ENCODE measurements at regions not wholly inside any gene's neighbourhood (a gene's known extent, or its start where the extent isn't known, plus 50 kb on each side); places are given as distances from the start of the nearest gene placed in this dataset.

DNA sequence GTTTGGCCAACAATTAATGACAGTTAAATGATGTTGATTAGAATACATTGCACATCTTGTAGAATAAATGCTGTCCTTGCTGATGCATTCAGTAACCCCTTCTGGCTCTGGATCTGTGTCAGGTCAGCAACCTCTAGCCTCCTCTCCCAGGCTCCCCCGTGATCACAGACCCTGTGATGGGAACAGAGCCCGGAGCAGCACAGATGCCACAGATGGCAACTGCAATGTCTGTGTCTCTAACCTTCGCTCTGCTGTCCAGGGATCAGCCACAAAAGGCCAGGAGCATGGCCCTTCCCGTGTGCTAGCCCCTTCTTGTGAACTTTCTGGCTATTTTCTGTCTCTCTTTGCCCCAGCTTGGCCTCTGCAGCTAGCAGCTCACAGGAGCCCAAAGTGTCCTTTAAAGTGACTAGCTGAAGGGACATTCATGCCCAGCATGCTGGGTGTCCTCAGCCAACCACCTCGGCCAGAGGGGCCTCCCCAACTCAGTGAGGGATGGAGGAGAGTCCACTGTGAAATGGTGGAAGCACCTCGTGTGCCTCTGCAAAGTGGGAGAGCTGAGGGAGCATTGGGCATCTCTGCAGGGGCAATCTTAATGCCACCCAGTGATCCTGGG lies 167.0 kb upstream of the TCERG1L start:
- TF ChIP-seq, protein P1, sequence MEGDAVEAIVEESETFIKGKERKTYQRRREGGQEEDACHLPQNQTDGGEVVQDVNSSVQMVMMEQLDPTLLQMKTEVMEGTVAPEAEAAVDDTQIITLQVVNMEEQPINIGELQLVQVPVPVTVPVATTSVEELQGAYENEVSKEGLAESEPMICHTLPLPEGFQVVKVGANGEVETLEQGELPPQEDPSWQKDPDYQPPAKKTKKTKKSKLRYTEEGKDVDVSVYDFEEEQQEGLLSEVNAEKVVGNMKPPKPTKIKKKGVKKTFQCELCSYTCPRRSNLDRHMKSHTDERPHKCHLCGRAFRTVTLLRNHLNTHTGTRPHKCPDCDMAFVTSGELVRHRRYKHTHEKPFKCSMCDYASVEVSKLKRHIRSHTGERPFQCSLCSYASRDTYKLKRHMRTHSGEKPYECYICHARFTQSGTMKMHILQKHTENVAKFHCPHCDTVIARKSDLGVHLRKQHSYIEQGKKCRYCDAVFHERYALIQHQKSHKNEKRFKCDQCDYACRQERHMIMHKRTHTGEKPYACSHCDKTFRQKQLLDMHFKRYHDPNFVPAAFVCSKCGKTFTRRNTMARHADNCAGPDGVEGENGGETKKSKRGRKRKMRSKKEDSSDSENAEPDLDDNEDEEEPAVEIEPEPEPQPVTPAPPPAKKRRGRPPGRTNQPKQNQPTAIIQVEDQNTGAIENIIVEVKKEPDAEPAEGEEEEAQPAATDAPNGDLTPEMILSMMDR (conservative IDR thresholded peaks at IDR 0.05; ENCODE audit: low read depth) = no peak
- H3K27ac ChIP-seq = no peak overlapping the region
- POLR2A ChIA-PET (ENCODE audit: low non-redundant PET) = no interaction called here
- CTCF ChIA-PET = interaction anchor here (0.8 kb wide), 1 partner anchor 394 kb away, joined by 3 read pairs; no protein-coding TSS in a partner anchor
- DNase-seq (ENCODE audit: low spot score) = no peak

- TF ChIP-seq, protein P1 (conservative IDR thresholded peaks at IDR 0.05; ENCODE audit: low read depth) = no peak
- CTCF ChIA-PET = no interaction called here
Observed at GRCh38 chr10:131480066-131480465, 168.5 kb upstream of the TCERG1L start.

GRCh38 chr10:131480861-131481260 lies 169.3 kb upstream of the TCERG1L start:
- no peak overlapping the region for H3K27ac ChIP-seq
- TF ChIP-seq, protein P1 (conservative IDR thresholded peaks at IDR 0.05; ENCODE audit: low read depth) = no peak
- ChIA-PET POLR2A (ENCODE audit: low non-redundant PET) (no interaction called here), CTCF (interaction anchor here (0.6 to 0.9 kb wide), 2 partner anchors 27 to 75 kb away, joined by 3 read pairs; no protein-coding TSS in a partner anchor)
- no peak for DNase-seq (ENCODE audit: low spot score)

More at GRCh38 chr10:131480066-131480465, 168.5 kb upstream of the TCERG1L start:
- POLR2A ChIA-PET (ENCODE audit: low non-redundant PET) = no interaction called here
- no peak overlapping the region for H3K27ac ChIP-seq
- no peak for DNase-seq (ENCODE audit: low spot score)

- TF ChIP-seq, protein P1 (conservative IDR thresholded peaks at IDR 0.05; ENCODE audit: low read depth) = no peak
- CTCF ChIA-PET = no interaction called here
- POLR2A ChIA-PET (ENCODE audit: low non-redundant PET) = no interaction called here
- no peak overlapping the region for H3K27ac ChIP-seq
- no peak for DNase-seq (ENCODE audit: low spot score)
Observed at GRCh38 chr10:131485732-131486131, 174.2 kb upstream of the TCERG1L start.

DNA sequence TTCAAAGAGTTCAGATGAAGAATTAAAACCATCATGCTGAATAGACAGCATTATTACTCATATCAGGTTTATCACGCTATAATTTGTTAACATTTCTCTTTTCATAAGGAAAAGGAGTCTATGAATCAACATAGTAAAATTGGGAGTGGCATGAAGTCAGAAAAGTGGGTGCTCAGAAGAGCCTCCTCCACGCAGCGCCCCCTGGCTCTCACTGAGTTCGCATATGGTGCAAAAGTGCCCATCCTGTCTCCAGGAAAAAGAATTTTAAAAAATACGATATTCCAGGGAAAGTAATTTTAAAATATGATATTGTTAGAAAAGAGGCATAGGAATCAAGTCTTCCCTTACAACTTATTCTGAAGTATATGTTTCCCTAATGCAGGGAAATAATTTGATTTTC lies 176.3 kb upstream of the TCERG1L start:
- no peak overlapping the region for H3K27ac ChIP-seq
- ChIA-PET POLR2A (ENCODE audit: low non-redundant PET) (no interaction called here), CTCF (interaction anchor here (0.6 kb wide), 1 partner anchor 33 kb away, joined by 5 read pairs; no protein-coding TSS in a partner anchor)
- TF ChIP-seq, protein P1 (conservative IDR thresholded peaks at IDR 0.05; ENCODE audit: low read depth) = no peak
- DNase-seq (ENCODE audit: low spot score) = no peak

DNA sequence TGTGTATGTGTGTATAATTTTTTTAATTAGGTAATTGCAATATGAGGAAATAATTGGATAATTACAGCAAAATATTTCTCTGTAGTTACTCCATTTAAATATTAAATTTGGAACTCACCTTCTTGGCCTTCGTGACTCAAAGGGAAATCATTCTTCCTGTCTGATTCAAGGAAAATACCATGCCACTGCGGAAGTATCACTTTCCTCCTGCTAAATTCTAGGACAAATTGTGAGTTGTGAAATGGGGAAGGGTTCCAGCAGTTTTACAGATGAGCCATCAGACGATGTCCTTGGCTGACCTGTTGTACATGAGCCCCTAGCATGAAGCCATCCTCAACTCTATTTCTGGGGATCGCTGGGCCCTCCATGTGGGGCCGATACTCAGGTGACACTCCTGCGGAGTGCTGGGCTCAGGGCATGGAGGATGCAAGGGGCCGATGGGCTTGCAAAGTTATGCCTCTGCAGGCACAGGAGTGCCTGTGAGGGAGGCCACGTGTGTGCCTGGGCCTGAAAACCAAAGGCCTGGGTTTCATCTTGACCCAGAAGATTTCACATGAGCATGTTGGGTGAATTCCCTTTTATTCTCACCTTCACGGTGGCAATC lies 179.6 kb upstream of the TCERG1L start:
- TF ChIP-seq, protein P1 (conservative IDR thresholded peaks at IDR 0.05; ENCODE audit: low read depth) = no peak
- CTCF ChIA-PET = no interaction called here
- H3K27ac ChIP-seq = no peak overlapping the region
- POLR2A ChIA-PET (ENCODE audit: low non-redundant PET) = no interaction called here
- no peak for DNase-seq (ENCODE audit: low spot score)
